ENCODE measurements at regions not wholly inside any gene's neighbourhood (a gene's known extent, or its start where the extent isn't known, plus 50 kb on each side); places are given as distances from the start of the nearest gene placed in this dataset.

GRCh38 chr1:5376538-5377247, 615.5 kb downstream of the NPHP4 start (continued):
- TF ChIP-seq USF1 (CRISPR knock-in tag; IDR thresholded peaks at IDR 0.05) = no peak
- no peak for TF ChIP-seq ATF3 (CRISPR knock-in tag; conservative IDR thresholded peaks at IDR 0.05)

DNA sequence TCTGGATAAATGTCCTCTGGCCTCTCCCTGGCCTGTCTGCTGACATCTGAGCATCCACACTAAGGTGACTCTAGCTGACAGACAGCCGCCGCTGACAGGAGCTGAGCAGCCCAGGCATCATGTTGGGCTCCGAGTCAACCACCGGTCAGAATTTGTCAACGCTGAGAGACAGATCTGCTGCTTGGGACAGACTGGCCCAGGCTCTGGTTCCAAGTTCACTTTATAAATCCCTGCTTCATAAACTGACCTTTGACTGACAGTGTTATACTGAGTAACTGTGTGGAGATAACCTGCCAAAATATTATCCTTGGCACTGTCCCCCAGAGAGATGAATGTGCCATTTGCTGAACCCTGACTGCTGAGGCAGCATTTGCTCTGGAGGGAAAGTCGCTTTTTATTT, 616.7 kb downstream of the NPHP4 start:
- Mint-ChIP-seq H3K27ac (no peak overlapping the region), H3K36me3 (peaks cover 89% of the 10 kb centered on the region), H3K4me1 (no peaks in the 10 kb centered on the region), H3K4me3 (no peak overlapping the region), H3K9me3 (peaks cover 89% of the 10 kb centered on the region), H3K27me3 (ENCODE audit: low read depth) (peaks cover 23% of the 10 kb centered on the region)
- CTCF ChIA-PET = no interaction called here
- DNase-seq (ENCODE audit: low spot score) = no peak
- POLR2A ChIA-PET = no interaction called here
- no peak for ATAC-seq
- TF ChIP-seq GTF2I (CRISPR knock-in tag; conservative IDR thresholded peaks at IDR 0.05) (no peak), SOX15 (CRISPR knock-in tag; IDR thresholded peaks at IDR 0.05) (no peak), GABPB1 (CRISPR knock-in tag; IDR thresholded peaks at IDR 0.05) (no peak), AR (CRISPR knock-in tag; IDR thresholded peaks at IDR 0.05) (no peak), EMX1 (CRISPR knock-in tag; IDR thresholded peaks at IDR 0.05) (no peak), PRRX2 (CRISPR knock-in tag; IDR thresholded peaks at IDR 0.05) (no peak), OVOL2 (CRISPR knock-in tag; IDR thresholded peaks at IDR 0.05; ENCODE audit: borderline replicate concordance) (no peak), STAT6 (CRISPR knock-in tag; conservative IDR thresholded peaks at IDR 0.05; ENCODE audit: low read depth) (no peak)

- peaks cover 26% of the 10 kb centered on the region for H3K27me3 Mint-ChIP-seq (ENCODE audit: low read depth)
- ChIA-PET CTCF (no interaction called here), POLR2A (no interaction called here)
- no peak for DNase-seq (ENCODE audit: low spot score)
- no peak for ATAC-seq
- no peak overlapping the region for H3K27ac Mint-ChIP-seq
- H3K36me3 Mint-ChIP-seq = peaks cover 84% of the 10 kb centered on the region
- peaks cover 80% of the 10 kb centered on the region for H3K9me3 Mint-ChIP-seq
- H3K4me1 Mint-ChIP-seq = no peaks in the 10 kb centered on the region
- no peak overlapping the region for H3K4me3 Mint-ChIP-seq
- TF ChIP-seq MXD4 (CRISPR knock-in tag; IDR thresholded peaks at IDR 0.05; ENCODE audit: borderline replicate concordance) = no peak
- TF ChIP-seq, protein P1, sequence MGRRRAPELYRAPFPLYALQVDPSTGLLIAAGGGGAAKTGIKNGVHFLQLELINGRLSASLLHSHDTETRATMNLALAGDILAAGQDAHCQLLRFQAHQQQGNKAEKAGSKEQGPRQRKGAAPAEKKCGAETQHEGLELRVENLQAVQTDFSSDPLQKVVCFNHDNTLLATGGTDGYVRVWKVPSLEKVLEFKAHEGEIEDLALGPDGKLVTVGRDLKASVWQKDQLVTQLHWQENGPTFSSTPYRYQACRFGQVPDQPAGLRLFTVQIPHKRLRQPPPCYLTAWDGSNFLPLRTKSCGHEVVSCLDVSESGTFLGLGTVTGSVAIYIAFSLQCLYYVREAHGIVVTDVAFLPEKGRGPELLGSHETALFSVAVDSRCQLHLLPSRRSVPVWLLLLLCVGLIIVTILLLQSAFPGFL (CRISPR knock-in tag; IDR thresholded peaks at IDR 0.05; ENCODE audit: borderline replicate concordance) = no peak
- no peak for TF ChIP-seq CREM (CRISPR knock-in tag; IDR thresholded peaks at IDR 0.05)
- no peak for TF ChIP-seq FOXJ3 (CRISPR knock-in tag; IDR thresholded peaks at IDR 0.05; ENCODE audit: borderline replicate concordance)
- no peak for TF ChIP-seq CREB1 (CRISPR knock-in tag; IDR thresholded peaks at IDR 0.05)
- TF ChIP-seq, protein P2, sequence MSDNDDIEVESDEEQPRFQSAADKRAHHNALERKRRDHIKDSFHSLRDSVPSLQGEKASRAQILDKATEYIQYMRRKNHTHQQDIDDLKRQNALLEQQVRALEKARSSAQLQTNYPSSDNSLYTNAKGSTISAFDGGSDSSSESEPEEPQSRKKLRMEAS (CRISPR knock-in tag; IDR thresholded peaks at IDR 0.05) = no peak
Measured at GRCh38 chr1:5374192-5374591, 618.0 kb downstream of the NPHP4 start.

All from WTC11 (cell line).